ENCODE measurements at regions not wholly inside any gene's neighbourhood (a gene's known extent, or its start where the extent isn't known, plus 50 kb on each side); places are given as distances from the start of the nearest gene placed in this dataset.

- Mint-ChIP-seq H3K4me1 (peaks cover 34% of the 10 kb centered on the region), H3K27me3 (ENCODE audit: low read depth, poor library complexity) (peaks cover 8% of the 10 kb centered on the region), H3K4me3 (no peak overlapping the region), H3K9me3 (no peaks in the 10 kb centered on the region), H3K27ac (peak overlapping the region; percentile 70), H3K36me3 (ENCODE audit: low read depth) (no peaks in the 10 kb centered on the region)
- no peak for DNase-seq
- TF ChIP-seq CTCF (IDR thresholded peaks at IDR 0.05), result no peak
These were observed 439.0 kb downstream of the ENC1 start for GRCh38 chr5:74201334-74202081.

- peaks cover 31% of the 10 kb centered on the region for H3K4me1 Mint-ChIP-seq
- H3K4me3 Mint-ChIP-seq, result no peak overlapping the region
- H3K9me3 Mint-ChIP-seq, result no peaks in the 10 kb centered on the region
- peak overlapping the region; percentile 42 for H3K27ac Mint-ChIP-seq
- no peaks in the 10 kb centered on the region for H3K36me3 Mint-ChIP-seq (ENCODE audit: low read depth)
- TF ChIP-seq CTCF (IDR thresholded peaks at IDR 0.05), result no peak
- DNase-seq, result no peak
- peaks cover 11% of the 10 kb centered on the region for H3K27me3 Mint-ChIP-seq (ENCODE audit: low read depth, poor library complexity)
These were observed 440.0 kb downstream of the ENC1 start for GRCh38 chr5:74200560-74200959.

- Mint-ChIP-seq H3K27me3 (ENCODE audit: low read depth, poor library complexity) (peaks cover 11% of the 10 kb centered on the region), H3K9me3 (no peaks in the 10 kb centered on the region), H3K36me3 (ENCODE audit: low read depth) (no peaks in the 10 kb centered on the region), H3K27ac (no peak overlapping the region), H3K4me3 (no peak overlapping the region), H3K4me1 (peaks cover 31% of the 10 kb centered on the region)
- no peak for DNase-seq
- TF ChIP-seq CTCF (IDR thresholded peaks at IDR 0.05), result no peak
These were observed 440.9 kb downstream of the ENC1 start for GRCh38 chr5:74199436-74200210.

- no peak overlapping the region for H3K4me3 Mint-ChIP-seq
- peaks cover 4% of the 10 kb centered on the region for H3K9me3 Mint-ChIP-seq
- peaks cover 31% of the 10 kb centered on the region for H3K4me1 Mint-ChIP-seq
- no peak for TF ChIP-seq CTCF (IDR thresholded peaks at IDR 0.05)
- no peak for DNase-seq
- no peak overlapping the region for H3K27ac Mint-ChIP-seq
- peaks cover 11% of the 10 kb centered on the region for H3K27me3 Mint-ChIP-seq (ENCODE audit: low read depth, poor library complexity)
- no peaks in the 10 kb centered on the region for H3K36me3 Mint-ChIP-seq (ENCODE audit: low read depth)
These were observed 441.5 kb downstream of the ENC1 start for GRCh38 chr5:74199005-74199404.

- no peak for TF ChIP-seq CTCF (IDR thresholded peaks at IDR 0.05)
- H3K36me3 Mint-ChIP-seq (ENCODE audit: low read depth), result no peaks in the 10 kb centered on the region
- DNase-seq, result no peak
- peaks cover 9% of the 10 kb centered on the region for H3K27me3 Mint-ChIP-seq (ENCODE audit: low read depth, poor library complexity)
- no peak overlapping the region for H3K4me3 Mint-ChIP-seq
- H3K4me1 Mint-ChIP-seq, result peaks cover 32% of the 10 kb centered on the region
- H3K9me3 Mint-ChIP-seq, result peaks cover 4% of the 10 kb centered on the region
- H3K27ac Mint-ChIP-seq, result no peak overlapping the region
These were observed 442.4 kb downstream of the ENC1 start for GRCh38 chr5:74198156-74198555.
